NCI-H2107 treated with DMSO at 0.1 percent for 48 hours (cell line): ENCODE measurements at regions not wholly inside any gene's neighbourhood (a gene's known extent, or its start where the extent isn't known, plus 50 kb on each side); places are given as distances from the start of the nearest gene placed in this dataset.
"Not testable (repeated sequence)": the region's sequence is repeated elsewhere in the genome, so short reads cannot be mapped to it uniquely, and the experiment has no call there.

ENCODE experiments used
- DNase-seq: peaks from one replicate; lab custom pipeline; 2025; ENCODE audit not compliant: unreplicated experiment; lab: John Stamatoyannopoulos, UW

GRCh38 chr10:3931224-3931623, 146.2 kb upstream of the KLF6 start:
- no peak for DNase-seq

- DNase-seq, result no peak
Measured at GRCh38 chr10:3928569-3928968, 143.6 kb upstream of the KLF6 start.

GRCh38 chr10:3928078-3928477, 143.1 kb upstream of the KLF6 start:
- DNase-seq, result no peak

- peak; percentile 38 for DNase-seq
Measured at GRCh38 chr10:3926675-3927525, 141.9 kb upstream of the KLF6 start.

- peak; percentile 80 for DNase-seq
Measured at GRCh38 chr10:3926258-3926657, 141.2 kb upstream of the KLF6 start.

GRCh38 chr10:3925184-3925583, 140.2 kb upstream of the KLF6 start:
- DNase-seq, result no peak

- DNase-seq, result no peak
Measured at GRCh38 chr10:3924344-3924743, 139.3 kb upstream of the KLF6 start.

- DNase-seq, result no peak
Measured at GRCh38 chr10:3923033-3923432, 138.0 kb upstream of the KLF6 start.

GRCh38 chr10:3919709-3920308, 134.8 kb upstream of the KLF6 start:
- no peak for DNase-seq

GRCh38 chr10:3917392-3917791, 132.4 kb upstream of the KLF6 start:
- not testable (repeated sequence) for DNase-seq

- no peak for DNase-seq
Measured at GRCh38 chr10:3914733-3915132, 129.7 kb upstream of the KLF6 start.

- DNase-seq, result no peak
Measured at GRCh38 chr10:3911713-3912442, 126.9 kb upstream of the KLF6 start.

- DNase-seq, result no peak
Measured at GRCh38 chr10:3911241-3911640, 126.2 kb upstream of the KLF6 start.

GRCh38 chr10:3909339-3909738, 124.3 kb upstream of the KLF6 start:
- DNase-seq, result no peak

GRCh38 chr10:3908183-3908582, 123.2 kb upstream of the KLF6 start:
- no peak for DNase-seq

- DNase-seq, result no peak
Measured at GRCh38 chr10:3907514-3907913, 122.5 kb upstream of the KLF6 start.

GRCh38 chr10:3906511-3907111, 121.6 kb upstream of the KLF6 start:
- DNase-seq, result no peak

GRCh38 chr10:3904419-3904960, 119.5 kb upstream of the KLF6 start:
- no peak for DNase-seq

GRCh38 chr10:3902809-3903410, 117.9 kb upstream of the KLF6 start:
- no peak for DNase-seq

GRCh38 chr10:3902054-3902808, 117.2 kb upstream of the KLF6 start:
- DNase-seq, result no peak
